GM12892 (cell line): ENCODE measurements at regions not wholly inside any gene's neighbourhood (a gene's known extent, or its start where the extent isn't known, plus 50 kb on each side); places are given as distances from the start of the nearest gene placed in this dataset.

Experiments
- POLR2A ChIP-seq: IDR thresholded peaks from 2 replicates; pipeline ENCODE4 v1.6.1; 2011; ENCODE audit warnings: low read depth, low read length, control low read depth
- POLR2AphosphoS5 ChIP-seq: IDR thresholded peaks from 2 replicates; pipeline ENCODE4 v1.6.1; 2011; ENCODE audit warnings: low read depth, low read length, control low read depth
- TAF1 ChIP-seq: IDR thresholded peaks from 2 replicates; pipeline ENCODE4 v1.6.1; 2011; ENCODE audit warnings: low read depth, mild to moderate bottlenecking, control low read depth, low read length, borderline replicate concordance

GRCh38 chr15:97052513-97052912 is 722.0 kb downstream of the NR2F2 start:
- TF ChIP-seq TAF1 (no peak), POLR2AphosphoS5 (no peak), POLR2A (no peak)
